AG10803 (cell line): ENCODE measurements at regions not wholly inside any gene's neighbourhood (a gene's known extent, or its start where the extent isn't known, plus 50 kb on each side); places are given as distances from the start of the nearest gene placed in this dataset.

Experiments
- DNase-seq: peaks from one replicate; pipeline ENCODE4 v3.0.0; 2010; ENCODE audit warnings: low read depth
- H3K4me3 ChIP-seq: 2 replicates; pipeline ENCODE4 v1.5.1; 2011; ENCODE audit warnings: mild to moderate bottlenecking, low read length, control low read depth
- TF ChIP-seq, protein P1 (sequence below): conservative IDR thresholded peaks from 2 replicates; pipeline ENCODE4 v1.5.1; 2011; ENCODE audit warnings: mild to moderate bottlenecking, low read length, control low read depth, inconsistent platforms

DNA sequence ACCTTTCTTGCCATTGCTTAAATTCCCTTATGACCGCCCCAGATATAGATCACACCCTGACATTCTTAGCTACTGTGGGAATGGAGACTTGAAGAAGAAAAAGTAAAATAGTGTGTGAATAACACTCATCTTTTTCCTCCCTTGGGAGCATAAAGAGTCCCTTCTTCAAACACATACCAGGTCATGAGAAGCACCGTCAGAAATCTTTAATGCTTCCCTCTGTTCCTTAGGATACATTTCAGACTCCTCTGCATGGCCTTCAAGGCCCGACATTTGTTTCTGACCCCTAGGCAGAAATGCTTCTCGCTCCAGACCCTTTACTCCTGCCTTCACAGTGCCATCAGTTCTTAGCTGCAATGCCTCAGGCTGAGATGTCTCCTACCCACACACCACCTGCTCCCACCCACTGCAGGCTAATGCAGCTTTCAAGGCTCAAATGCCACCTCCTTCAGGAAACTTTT lies 143.8 kb upstream of the IL12A start:
- no peak overlapping the region for H3K4me3 ChIP-seq
- peak; percentile 13 for DNase-seq
- TF ChIP-seq, protein P1, sequence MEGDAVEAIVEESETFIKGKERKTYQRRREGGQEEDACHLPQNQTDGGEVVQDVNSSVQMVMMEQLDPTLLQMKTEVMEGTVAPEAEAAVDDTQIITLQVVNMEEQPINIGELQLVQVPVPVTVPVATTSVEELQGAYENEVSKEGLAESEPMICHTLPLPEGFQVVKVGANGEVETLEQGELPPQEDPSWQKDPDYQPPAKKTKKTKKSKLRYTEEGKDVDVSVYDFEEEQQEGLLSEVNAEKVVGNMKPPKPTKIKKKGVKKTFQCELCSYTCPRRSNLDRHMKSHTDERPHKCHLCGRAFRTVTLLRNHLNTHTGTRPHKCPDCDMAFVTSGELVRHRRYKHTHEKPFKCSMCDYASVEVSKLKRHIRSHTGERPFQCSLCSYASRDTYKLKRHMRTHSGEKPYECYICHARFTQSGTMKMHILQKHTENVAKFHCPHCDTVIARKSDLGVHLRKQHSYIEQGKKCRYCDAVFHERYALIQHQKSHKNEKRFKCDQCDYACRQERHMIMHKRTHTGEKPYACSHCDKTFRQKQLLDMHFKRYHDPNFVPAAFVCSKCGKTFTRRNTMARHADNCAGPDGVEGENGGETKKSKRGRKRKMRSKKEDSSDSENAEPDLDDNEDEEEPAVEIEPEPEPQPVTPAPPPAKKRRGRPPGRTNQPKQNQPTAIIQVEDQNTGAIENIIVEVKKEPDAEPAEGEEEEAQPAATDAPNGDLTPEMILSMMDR = no peak

DNA sequence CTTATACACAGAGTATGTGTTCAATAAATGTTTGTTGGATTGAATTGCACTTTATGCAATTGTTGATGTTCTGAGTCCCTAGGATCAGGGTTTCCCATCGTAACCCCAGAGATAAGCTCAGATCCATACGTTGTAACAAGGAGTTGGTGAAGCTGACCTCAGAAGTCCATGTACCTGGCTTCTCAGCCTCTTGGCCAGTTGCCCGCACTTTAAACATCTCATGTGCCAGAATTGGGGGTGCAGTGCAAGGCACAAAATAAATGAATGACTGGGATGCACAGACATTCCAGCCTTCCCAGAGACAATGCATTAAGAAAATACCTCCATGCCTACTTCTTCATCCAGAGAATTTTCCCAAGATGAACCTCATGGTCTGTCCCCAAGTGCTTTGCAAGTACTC lies 142.9 kb upstream of the IL12A start:
- no peak overlapping the region for H3K4me3 ChIP-seq
- TF ChIP-seq, protein P1 = no peak
- no peak for DNase-seq

DNA sequence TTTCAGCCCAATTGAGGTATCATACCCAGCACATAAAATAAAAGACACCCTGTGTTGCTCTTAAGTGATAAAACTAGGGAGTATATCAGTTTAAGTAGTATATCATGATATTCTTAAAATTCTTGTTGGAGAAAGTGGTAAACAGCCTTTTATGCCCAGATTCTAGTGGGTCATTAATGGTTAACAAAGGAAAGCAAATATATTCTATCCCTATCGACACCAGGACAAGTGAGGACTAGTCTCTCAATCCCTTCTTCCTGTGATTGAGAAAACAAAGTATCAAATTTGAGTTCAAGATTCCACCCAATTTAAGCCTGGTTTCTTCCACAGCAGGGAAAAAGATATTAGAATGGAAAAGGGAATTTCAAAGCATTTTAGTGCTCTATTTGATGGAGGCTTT lies 142.4 kb upstream of the IL12A start:
- TF ChIP-seq, protein P1 = no peak
- DNase-seq = no peak
- no peak overlapping the region for H3K4me3 ChIP-seq

DNA sequence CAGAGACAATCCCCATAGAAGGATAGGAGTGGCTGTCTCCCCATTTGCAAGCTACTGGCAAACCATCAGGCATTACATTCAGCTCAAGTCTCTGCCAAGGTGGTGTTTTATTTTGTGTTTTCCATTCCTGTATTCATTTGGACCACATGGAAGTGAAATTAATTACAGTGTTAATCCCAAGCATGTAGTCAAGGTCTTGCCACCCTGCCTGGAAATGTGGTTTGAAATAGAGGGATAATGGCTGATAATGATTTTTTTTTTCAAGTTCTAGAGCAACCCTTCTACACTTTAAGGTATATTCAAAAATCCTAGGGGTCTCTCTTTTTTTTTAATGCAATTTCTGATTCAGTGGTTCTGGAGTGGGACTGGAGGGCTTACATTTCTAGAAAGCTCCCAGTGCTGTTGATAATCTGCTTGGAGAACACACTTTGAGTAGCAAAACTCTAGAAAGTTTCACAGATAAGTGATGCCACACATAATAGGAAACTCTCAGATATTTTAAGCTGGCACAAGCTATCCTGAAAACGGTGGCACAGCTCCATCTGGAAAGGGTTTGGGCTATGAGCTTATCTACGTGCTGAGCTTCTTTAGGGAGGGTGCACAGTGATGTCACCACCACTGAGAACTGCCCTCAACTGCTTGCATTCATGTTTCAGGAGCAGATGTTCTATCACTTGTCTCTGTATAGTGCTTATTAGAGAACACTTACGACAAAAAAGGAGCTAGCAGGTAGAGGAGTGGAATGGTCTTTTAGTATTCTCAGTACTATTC lies 140.1 kb upstream of the IL12A start:
- TF ChIP-seq, protein P1 = no peak
- no peak overlapping the region for H3K4me3 ChIP-seq
- DNase-seq = no peak

DNA sequence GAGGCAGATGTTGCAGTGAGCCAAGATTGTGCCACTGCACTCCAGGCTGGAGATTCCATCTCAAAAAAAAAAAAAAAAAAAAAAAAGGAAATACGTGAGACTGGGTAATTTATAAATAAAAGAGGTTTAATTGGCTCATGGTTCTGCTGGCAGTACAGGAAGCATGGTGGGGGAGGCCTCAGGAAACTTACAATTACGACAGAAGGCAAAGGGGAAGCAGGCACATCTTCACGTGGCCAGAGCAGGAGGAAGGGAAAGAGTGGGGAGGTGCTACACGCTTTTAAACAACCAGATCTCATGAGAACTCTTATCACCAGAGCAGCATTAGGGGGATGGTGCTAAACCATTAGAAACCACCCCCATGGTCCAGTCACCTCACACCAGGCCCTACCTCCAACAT lies 138.2 kb upstream of the IL12A start:
- TF ChIP-seq, protein P1 = no peak
- no peak for DNase-seq
- no peak overlapping the region for H3K4me3 ChIP-seq

DNA sequence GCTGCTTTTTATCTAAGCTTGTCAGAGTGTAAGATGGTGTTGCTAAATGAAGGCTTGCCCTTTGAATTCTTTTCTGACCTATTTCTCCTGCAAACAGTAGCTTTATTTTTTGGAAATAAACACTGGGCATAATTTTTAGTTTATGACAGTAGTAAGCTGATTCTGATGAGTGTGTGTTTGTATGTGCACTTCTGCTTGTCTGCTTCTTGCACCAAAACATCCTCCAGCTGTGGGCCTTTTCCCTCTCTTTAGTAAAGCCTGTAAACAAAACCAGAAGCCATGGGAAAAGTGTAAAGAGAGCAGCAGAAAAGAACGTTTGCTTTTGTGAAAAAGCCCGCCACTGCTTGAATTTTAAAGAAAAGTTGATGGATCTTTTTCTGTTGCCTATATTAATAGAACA lies 136.4 kb upstream of the IL12A start:
- H3K4me3 ChIP-seq = no peak overlapping the region
- TF ChIP-seq, protein P1 = no peak

DNA sequence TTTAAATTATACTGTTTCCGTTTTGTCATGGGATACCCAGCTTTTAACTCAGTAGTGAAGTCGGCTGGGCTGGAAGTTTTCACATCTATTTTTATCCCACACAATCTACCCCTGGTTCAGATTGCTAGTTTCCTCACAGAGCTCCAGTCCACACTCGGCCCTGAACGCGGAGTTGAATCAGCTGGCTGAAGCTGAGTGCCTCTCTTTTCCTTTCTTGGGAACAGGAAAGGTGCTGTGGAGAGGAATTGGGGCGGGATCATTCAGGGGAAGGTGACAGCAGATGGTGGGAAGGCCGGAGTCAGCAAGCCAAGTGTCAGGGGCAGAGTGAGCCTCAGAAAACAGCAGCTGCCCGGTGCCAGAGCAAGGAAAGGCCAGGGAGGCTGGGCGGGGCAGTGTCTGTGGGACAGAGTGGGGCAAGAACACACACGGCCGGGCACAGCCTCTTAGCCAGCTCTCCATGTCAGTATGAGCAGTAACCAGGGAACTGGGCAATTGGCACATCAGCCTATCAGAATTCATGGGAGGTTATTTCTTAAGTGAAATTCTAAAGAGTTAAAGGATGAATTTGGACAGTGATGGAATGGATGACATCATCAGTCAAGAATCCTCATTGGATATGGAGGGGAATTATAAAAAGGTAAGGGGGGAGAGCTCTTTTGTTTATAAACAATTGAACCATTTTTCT lies 135.7 kb upstream of the IL12A start:
- peak overlapping the region; percentile 46 for H3K4me3 ChIP-seq
- TF ChIP-seq, protein P1 = no peak
- peak; percentile 57 for DNase-seq

More for the DNA sequence above, 136.4 kb upstream of the IL12A start:
- peak; percentile 12 for DNase-seq
